ELF-1 (cell line): ENCODE measurements at regions not wholly inside any gene's neighbourhood (a gene's known extent, or its start where the extent isn't known, plus 50 kb on each side); places are given as distances from the start of the nearest gene placed in this dataset.

Source experiments
- DNase-seq: peaks from one replicate; pipeline ENCODE4 v3.0.0-alpha.2; 2016; ENCODE audit warnings: low read depth, low spot score

DNA sequence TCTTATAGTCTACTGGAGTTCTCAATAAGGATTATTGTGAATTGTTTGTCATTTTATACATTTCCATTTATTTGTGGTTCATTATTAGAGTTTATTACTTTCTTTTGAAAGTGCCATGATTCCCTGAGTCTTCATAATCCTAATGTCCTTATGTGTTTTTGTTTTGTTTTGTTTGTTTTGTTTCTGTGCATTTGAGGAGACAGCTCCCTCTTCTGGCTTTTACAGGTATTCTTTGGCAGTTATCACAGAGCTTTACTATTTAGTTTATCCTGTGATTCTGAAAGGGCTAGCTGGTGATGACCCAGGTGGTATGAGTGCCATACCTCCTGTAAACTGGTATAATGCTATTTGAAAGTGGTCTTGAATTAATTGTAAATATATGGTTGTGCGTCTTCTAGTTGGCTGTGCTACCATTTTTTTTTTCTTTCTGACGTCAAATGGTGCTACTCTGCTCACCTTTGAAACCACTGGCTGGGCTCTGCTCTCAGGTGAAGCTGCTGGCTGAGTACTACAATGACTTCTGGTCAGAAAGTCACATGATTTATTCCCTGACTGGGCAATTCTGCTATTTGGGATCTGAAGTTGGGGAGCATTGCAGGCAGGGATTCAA, 751.2 kb downstream of the JRKL start:
- DNase-seq = peak; percentile 19

DNA sequence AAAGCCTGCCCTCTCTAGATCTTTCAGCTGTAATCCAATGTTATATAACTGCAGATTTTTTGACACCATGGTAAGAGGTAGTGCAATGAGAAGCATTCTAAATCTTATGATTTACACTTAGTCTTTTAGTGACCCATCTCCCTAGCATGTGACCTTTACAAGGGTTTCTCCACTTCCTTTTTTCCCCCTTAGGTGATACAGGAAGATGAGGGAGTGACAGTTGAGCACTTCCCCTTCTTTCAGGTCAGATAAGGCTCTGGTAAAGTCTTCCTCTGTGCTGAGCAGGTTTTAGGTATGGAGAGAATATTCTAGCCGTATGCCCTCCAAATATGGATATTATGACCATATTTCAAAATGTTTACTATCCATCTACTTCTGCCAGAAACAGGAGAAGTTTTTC, 753.6 kb downstream of the JRKL start:
- no peak for DNase-seq

DNA sequence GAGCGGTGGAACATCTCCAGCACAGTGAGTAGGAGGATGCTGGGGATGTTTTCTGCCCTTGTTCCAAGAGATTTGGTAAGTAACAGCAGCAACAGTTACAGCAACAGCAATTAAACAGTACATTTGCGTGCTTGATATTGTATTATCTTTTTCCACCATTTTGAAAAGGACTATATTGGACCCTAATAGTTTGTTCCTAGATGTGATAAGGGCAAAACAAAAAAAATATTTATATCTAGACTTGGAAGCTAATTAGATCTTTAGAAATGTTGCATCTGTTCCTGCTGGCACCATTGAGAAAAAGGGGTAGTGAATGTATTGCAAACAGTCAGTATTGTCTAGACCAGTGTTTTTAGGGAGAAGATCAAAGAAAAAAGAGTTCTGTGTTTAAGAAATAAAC, 759.9 kb downstream of the JRKL start:
- DNase-seq = no peak

DNA sequence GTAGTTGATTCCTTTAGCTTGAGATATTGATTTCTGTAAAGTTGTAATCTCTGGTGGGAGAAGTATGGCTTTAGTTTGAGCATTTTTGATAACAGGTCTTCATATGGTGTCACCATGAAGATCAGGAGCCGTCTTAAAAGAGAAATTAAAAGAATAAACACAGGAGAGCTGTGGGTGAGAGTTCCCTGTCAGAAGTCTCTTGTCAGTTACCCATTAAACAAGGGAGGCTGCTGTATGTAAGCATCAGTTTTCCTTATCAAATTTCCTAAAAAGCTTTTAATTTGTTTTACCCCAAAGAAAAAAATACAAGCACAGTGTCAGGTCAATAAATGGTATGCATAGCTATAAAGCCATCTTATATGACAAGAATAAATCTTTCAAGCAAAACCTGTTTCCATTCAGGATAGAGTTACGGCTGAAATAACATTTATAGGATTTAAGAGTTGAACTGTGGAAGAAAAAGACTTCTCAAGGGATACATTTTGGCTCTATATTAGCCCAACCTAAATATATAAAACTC, 767.5 kb downstream of the JRKL start:
- no peak for DNase-seq

DNA sequence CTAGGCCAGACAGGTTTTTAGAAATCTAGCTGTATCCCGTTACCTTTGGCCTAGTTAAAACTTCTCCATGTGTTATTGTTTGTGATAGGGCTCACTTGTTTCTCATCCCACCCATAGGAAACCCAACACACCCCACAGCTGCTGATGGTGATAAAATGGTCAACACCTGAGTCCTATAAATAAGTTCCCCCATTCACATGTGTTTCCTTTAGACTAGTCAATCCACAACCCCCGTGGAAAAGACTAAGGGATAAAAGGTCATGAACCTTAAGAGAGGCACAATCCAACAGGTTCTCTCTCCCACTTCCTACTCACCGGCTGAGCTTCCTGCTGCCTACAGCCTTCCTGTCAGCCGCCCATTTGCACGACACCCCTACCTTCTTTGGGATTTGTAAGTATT, 768.4 kb downstream of the JRKL start:
- DNase-seq = no peak

DNA sequence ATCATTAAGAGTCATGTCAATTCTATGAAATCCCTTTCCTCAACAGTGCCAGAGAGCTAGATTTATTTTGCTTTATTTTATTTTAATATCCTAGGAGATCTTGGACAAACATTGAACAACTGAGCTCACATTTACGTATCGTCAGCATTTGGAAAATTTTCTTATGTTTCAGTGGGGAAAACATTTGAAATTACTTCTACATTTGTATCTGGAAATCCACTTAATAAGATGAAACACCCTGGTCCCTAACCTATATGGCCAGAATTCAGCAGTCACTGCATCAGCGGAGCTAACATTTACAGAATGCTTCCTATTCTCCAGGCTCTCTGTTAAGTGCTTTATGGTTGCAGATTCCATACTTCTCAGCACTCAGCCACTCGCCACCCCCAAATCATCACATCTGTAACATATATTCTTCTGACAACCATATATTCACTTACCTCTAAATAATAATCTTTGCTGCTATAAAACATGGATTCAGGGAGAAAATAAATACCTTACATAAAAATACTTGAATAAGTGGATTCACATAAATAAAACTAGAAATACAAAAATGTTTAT, 773.9 kb downstream of the JRKL start:
- no peak for DNase-seq

DNA sequence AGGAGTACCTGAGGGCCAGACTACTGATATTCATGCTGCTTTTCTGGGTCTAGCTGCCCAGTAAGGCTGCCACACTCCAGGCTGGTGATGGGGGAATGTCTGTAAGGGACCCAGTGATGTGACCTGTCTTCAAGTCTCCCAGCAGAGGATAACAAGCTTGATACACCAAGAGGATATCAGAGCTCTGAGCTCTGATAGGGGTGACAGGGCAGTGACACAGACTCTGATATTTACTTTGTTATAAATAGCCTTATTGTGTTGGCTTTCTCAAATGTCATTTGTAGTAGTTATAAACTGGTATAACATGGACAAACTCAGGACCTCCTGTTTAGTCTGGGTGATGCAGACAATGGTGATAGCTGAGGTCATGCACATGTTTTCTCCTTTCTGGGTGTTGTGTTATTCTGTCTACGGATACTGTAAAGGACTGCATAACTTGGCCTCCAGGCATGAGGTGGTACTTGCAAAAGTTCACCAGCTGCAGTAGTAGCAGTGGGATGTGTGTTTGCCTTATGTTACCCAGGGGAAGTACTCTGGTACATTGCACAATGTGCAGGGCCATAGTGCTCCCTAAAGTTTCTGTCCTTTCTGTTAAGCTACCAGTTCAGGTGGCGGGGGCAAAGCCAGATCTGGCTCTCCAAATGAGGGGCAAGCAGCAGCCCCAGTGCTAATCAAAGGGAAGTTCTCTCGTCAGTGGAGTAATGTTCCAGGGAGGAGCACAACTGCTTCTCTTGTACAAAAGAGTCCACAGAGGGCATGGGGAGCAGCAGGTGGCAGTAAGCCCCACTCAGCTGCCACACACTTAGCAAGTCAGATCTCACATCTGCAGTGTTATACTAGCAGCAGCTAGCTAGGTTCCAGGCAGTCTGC, 812.2 kb downstream of the JRKL start:
- DNase-seq = no peak

DNA sequence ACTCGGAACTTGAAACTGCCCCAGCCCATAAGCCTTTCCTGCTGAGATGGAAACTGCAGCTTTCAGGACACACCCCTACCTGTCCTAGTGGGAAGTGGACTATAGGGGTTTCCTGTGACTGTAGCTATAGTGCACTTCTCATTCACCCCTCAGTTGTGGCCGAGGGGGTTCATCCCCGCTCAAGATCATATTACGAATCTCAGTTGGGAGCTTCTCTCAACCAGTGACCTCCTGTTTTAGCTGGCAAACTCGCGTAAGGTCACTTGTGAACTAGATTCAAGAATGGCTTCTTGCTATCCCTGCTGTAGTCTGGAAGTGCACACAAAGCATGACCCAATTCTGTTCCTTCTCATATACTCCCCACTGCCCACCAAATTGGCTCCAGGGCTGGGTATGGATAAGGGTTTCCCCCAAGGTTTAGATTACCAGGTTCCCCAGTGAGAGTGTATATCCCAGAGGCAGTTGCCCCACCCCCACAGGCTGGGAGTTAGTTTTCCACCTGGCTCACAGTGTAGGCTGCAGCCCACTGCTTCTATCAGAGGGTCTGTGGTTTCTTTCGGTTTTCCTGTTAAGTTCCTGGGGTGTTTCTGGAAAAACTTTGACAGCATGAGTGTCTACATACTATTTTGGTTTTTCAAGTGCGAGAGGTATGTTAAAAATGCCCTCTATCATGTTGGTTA, 812.9 kb downstream of the JRKL start:
- DNase-seq = peak; percentile 8

DNA sequence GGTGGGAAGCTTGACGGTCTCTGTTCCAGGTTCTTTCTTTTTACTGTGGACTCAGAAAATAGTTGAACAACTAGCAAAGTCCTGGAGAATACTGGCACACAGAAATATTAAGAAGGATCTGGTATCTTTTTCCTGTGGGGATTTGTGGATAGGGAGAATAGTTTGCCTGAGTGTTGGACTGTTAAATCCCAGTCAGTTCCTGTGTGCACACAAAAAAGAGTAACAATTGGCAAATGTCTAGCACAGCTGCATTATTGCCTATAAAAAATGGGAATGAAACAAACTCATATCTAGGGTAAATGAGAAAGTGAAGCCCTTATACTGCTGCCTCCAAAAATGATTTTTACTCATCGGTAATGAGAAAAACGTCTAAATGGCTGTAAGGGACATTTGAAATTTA, 828.2 kb downstream of the JRKL start:
- DNase-seq = no peak

DNA sequence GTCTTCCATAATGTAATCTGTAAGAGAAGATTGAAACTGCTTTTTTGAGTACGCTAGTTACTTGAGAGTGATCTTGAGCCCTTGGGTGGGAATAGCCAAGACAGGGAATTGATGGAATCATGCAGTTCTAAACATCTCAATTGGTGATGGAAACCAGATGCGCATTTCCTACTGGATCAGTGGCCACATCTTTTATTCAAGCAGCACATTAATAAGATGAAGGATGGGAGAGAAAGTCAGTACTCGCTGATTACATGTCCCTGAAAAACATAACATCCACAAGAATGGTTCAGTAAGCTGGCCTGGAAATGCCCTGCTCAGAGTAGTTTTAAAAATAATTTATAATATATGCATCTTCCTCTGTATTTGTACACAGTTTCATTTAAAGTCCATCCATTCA, 833.8 kb downstream of the JRKL start:
- no peak for DNase-seq

DNA sequence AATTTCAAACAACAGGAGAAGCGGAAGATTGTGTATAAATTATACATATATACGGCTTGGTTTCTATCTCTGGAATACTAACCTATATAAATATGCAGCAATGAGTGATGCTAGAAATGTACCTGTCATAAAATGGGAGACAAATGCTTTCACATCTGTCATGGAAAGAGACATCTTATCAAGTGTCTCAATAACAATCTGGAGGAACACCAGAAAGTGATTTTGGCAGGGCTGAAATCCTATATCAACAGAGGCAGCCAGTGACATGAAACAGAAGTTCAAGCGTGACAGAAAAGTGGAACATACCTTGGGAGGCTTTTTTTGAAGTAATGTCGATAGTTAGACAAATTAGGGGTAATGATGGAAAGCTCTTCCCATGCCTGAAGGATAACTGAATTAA, 834.6 kb downstream of the JRKL start:
- DNase-seq = no peak

DNA sequence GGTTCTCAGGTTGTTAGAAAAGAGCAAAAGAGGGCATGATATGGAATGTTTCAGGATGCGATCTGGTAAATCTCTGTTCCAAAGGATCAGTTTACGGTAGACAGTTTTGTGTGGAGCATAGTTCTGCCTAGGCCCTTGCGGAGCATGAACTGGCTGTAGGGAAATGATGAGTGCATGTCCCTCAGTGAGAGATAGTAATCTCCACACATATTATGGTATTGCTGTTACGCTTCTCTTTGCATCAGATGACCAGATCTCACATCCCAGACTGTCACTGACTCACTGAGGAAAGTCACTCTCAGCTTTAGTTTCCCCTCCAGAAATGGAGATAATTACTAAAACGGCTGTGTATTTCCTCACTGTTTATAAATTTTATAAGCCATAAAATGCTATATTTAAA, 836.0 kb downstream of the JRKL start:
- DNase-seq = no peak

DNA sequence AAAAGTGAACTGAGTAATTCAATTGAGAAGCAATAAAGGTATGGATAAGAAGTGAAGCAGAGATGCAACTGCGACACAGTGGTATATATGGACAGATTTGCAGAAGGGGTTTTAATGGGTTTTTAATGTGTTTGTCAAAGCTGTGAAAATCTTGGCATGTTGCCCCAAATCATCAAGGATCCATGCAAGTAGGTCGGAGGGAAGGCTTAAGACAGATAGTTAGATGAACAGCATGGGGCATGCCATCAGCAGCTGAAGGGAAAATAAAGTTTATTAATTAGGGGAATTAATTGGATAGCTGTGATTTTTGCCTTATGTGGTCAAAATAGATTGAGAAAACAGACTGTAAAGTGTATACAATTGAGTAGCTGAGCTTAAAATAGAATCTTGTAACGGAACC, 840.1 kb downstream of the JRKL start:
- no peak for DNase-seq

DNA sequence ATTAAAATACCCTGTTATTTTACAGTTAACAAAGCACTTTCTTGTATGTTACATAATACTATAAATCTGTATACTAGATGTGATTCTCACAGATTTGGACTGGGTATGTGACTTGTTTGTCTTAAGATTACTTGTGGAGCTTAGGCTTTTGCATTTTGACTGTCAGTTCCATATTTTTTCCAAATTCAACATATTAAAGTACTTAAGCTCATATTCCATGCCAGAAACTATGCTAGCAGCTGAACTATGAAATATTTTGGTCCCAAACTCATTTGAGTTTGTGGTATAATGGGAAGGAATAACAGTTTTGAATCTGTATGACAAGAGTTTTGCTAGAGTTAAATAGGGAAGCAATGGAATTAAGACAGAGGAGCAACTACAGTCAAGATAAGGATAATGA, 841.4 kb downstream of the JRKL start:
- DNase-seq = no peak

DNA sequence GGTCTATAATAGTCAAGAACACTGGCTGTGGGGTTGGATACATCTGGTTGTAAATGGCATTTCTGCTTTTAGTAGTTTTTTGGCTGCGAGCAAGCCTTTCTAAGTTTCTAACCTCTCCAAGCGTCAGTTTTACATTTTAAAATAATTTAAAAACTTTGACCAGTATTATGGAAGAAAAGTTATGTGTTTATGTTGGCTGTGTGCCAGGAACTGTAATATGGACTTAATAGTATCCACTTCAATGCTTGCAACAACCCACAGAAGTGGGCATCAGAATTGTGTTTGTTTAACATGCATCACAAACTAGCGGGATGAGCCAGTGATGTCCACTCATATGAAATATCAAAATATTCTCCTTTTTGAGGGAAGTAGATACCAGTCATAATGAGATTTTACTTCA, 844.2 kb downstream of the JRKL start:
- no peak for DNase-seq

DNA sequence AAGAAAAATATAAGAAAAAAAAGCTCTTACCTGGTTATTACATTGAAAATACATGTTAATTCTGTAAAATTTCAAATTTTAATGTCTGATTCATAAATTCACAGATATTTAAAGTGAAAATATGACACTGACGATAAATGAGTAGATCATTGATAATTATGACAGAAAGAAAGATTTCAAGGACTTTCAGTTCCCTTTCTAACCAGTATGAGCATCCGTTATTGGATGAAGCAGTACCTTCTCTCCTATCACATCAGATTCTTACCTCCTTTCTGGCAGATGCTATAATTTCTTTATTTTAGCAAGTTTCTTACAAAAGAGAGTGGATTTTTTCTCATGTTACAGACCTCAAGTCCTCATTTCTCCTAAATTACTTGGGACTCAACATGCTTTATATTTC, 847.3 kb downstream of the JRKL start:
- DNase-seq = no peak

DNA sequence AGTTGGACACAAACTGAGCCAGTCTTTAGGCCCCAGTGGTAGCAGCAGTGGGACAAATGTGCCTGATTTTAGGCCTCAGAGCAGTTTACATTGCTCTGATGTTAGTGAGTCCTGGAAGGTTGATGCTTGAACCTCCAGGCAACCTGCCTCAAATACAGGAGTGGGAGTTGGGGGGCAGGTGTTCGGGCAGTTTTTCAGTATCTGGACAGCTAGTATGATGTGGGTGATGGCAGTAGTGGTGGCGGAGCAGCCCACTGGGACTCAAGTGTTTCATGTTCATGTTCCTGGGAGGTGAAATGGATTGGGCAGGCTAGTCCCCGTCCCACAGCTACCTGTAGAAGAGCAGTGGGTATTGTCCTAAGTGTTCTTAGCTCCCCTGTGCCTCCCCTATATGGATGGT, 857.8 kb downstream of the JRKL start:
- DNase-seq = no peak

DNA sequence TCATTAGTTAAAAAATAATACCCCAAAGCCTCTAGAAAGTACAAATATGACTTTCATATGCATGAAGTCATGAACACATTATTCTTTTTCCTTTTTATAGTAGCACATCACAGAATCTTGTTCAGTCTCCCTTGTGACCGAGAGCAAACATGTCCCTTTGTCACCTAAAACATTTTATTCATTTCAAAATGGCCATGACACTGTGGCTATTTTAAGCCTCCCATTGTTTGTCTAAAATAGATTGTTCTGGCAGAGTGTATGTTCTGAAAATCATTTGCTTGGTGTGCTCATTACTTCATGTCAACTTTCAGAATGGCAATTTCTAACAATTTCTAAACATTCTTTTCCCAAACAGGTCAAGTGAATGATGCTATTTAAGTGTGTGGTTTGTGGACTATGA, 865.0 kb downstream of the JRKL start:
- DNase-seq = no peak

DNA sequence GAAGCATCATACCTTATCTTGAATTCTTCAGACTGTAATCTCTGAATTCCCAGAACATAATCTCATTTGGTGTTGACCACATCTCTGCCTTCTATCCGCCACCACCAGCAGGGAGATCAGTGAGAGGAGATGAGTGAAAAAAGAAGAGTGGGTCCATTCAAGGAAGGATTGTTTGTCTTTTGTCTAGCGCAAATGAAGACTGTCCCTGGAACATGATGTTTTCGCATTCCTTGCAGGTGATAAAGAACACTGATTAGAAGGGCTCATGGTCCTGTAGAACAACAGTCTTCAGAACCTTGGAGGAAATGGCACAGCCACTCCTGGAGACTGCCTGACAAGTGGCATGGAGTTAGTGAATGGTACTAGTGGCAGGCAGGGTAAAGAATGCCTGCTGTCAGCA, 869.6 kb downstream of the JRKL start:
- DNase-seq = no peak

DNA sequence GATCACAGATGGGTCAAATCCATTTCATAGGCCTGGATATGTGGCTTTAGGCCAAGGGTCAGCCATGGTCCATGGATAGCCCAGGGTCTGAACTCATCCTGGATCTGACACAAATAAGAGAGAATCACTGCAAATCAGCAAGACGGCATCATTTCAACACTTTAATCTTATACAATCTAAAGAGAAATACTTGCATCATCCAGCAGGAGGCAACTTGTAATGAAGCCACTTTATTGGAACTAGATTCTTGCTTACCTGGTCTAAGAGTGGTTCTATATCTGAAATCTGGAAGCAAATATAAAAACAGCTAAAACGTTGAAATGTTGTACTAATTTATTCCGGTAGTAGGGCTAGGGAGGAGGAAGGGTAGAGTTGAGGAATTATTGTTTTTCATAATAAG, 870.1 kb downstream of the JRKL start:
- no peak for DNase-seq

DNA sequence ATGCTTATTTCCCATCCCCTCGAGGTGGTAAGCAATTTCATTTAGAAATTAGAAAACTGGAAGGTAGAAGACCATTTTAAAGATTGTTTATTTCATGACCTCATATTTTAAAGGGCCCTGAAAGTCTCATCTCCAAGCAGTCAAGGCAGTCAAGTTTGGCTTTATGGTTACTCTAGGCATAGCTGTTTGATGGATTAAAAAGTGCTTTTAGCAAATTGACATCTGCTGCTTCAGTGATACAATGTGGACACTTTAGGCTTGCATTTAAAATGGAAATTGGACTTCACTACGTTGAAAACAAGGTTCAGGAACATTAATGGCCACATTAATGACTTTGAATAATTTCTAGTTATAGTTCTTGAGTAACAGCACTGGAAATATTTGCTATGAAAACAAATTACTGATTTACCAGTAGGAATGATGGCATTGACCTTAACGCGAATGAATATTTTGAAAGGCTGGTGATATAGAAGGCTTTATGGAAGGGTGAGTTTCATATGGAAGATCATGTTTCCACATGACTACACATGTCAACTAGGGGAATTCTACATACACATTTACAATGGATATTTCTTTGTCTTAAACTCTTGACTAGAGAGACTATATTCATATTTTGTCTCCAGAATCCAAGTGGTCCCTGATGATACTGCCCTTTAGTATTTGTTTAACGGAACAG, 873.5 kb downstream of the JRKL start:
- DNase-seq = no peak

DNA sequence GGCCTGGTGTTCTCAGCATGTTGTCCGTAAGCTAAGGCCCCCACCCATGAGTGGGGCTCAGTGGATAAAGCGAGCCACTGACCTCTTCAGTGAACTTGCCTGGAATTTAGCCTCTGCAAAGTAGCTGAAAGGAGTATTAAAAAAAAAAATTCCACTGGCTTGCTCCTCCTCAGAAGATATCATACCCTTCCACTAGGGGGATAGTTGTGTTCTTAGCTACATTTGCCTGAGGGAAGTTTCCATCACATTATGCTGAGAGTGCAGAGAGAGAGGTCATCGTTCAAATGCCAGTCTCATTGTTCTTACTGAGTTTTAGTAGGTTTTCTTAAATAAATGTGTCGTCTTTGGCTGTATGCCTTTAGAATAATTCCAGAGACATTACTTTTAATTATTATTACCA, 879.7 kb downstream of the JRKL start:
- DNase-seq = peak; percentile 34
